ENCODE measurements at regions not wholly inside any gene's neighbourhood (a gene's known extent, or its start where the extent isn't known, plus 50 kb on each side); places are given as distances from the start of the nearest gene placed in this dataset.

GRCh38 chr11:38842991-38843390, 2245.0 kb upstream of the RAG2 start:
- no peak overlapping the region for H2BK12ac ChIP-seq (ENCODE audit: insufficient read length, low read depth, low read length)
- H3K9me3 ChIP-seq (ENCODE audit: control insufficient read depth, low read depth, low read length) = no peaks in the 10 kb centered on the region
- no peak overlapping the region for H3K23ac ChIP-seq (ENCODE audit: insufficient read length, low read depth, low read length)
- H2BK5ac ChIP-seq (ENCODE audit: insufficient read length, low read length) = no peak overlapping the region
- H3K27me3 ChIP-seq (ENCODE audit: insufficient read depth, low read length) = no peaks in the 10 kb centered on the region
- no peaks in the 10 kb centered on the region for H3K79me1 ChIP-seq (ENCODE audit: insufficient read depth, low read depth, low read length, poor library complexity, severe bottlenecking)
- H4K91ac ChIP-seq (ENCODE audit: insufficient read length, low read depth, low read length) = no peak overlapping the region
- DNase-seq = no peak
- H3K4me1 Mint-ChIP-seq = peaks cover 0 to under 1% of the 10 kb centered on the region in 2 experiments; a peak in 2 of 4 replicates
- H3K14ac ChIP-seq (ENCODE audit: insufficient read depth, low read length) = no peak overlapping the region
- H3K27ac Mint-ChIP-seq = no peak overlapping the region
- no peak overlapping the region for H2AFZ ChIP-seq (ENCODE audit: low read length)
- H3K4me1 ChIP-seq (ENCODE audit: insufficient read depth, low read length) = no peaks in the 10 kb centered on the region
- WGBS (ENCODE audit: extremely low coverage, insufficient read length, low lambda C conversion rate) = no CpG with 5 or more reads among the region's 2 CpGs
- no peak overlapping the region for H3K56ac ChIP-seq (ENCODE audit: insufficient read length, low read depth, low read length)
- H3K4ac ChIP-seq (ENCODE audit: low read depth, low read length) = no peak overlapping the region
- H3K27me3 Mint-ChIP-seq (ENCODE audit: low read depth) = no peaks in the 10 kb centered on the region
- peaks cover 4 to 5% of the 10 kb centered on the region in 2 experiments; a peak in 2 of 5 replicates for H3K9me3 Mint-ChIP-seq
- H2BK15ac ChIP-seq (ENCODE audit: low read depth, low read length) = no peak overlapping the region
- no peak overlapping the region for H2AK5ac ChIP-seq (ENCODE audit: insufficient read length, low read length)
- H4K8ac ChIP-seq (replicated peaks; ENCODE audit: insufficient read length, low read depth, low read length) = no peak overlapping the region
- H3T11ph ChIP-seq (ENCODE audit: low read length) = no peak overlapping the region
- H2BK20ac ChIP-seq (ENCODE audit: low read depth, low read length, poor library complexity, severe bottlenecking) = no peak overlapping the region
- H3K4me2 ChIP-seq (ENCODE audit: insufficient read depth, insufficient read length, low read length) = no peak overlapping the region
- no peaks in the 10 kb centered on the region for H3K23me2 ChIP-seq (ENCODE audit: insufficient read length, low read depth, low read length, poor library complexity, severe bottlenecking)
- no peak overlapping the region for H4K5ac ChIP-seq (ENCODE audit: insufficient read length, low read depth, low read length)
- no peak overlapping the region for H3K4me3 Mint-ChIP-seq
- H3K27ac ChIP-seq (ENCODE audit: insufficient read length, low read depth, low read length) = no peak overlapping the region
- no peaks in the 10 kb centered on the region for H3K79me2 ChIP-seq (ENCODE audit: insufficient read depth, low read length)
- H3K9ac ChIP-seq (ENCODE audit: extremely low read depth, insufficient read length, low read length) = no peak overlapping the region
- no peaks in the 10 kb centered on the region for H4K20me1 ChIP-seq (ENCODE audit: control insufficient read depth, insufficient read depth, insufficient read length)
- H3K36me3 Mint-ChIP-seq (ENCODE audit: insufficient read depth in 1 of 3, low read depth in 3 of 3) = peaks cover 0 to 6% (median 3%) of the 10 kb centered on the region in 3 experiments; a peak in 2 of 7 replicates
- no peak overlapping the region for H2BK120ac ChIP-seq (ENCODE audit: low read depth, low read length, poor library complexity, severe bottlenecking)
- TF ChIP-seq CTCF (conservative IDR thresholded peaks at IDR 0.05) = no peak
- H3K18ac ChIP-seq (ENCODE audit: insufficient read length, low read depth, low read length) = no peak overlapping the region
